Endothelial cell of umbilical vein (primary cell): ENCODE measurements at regions not wholly inside any gene's neighbourhood (a gene's known extent, or its start where the extent isn't known, plus 50 kb on each side); places are given as distances from the start of the nearest gene placed in this dataset.

Experiments
- BruUV-seq: library from RNA; stranded (reverse); fragments of 400-500 nt; replicated peaks from 2 replicates; lab custom pipeline; 2021; lab: Mats Ljungman, UMichigan
- CTCF ChIA-PET: fragments of 300-600, 350-600 bp; sonication (Branson Sonifier 250); formaldehyde crosslinking; loops from one replicate; lab custom pipeline; 2021; ENCODE audit warnings: antibody characterized with exemption, inconsistent platforms; lab: Charles Lee
- POLR2A ChIA-PET: fragments of 300-600, 350-600 bp; sonication (Branson Sonifier 250); formaldehyde crosslinking; loops from one replicate; lab custom pipeline; 2021; ENCODE audit warnings: antibody characterized with exemption, inconsistent platforms; lab: Charles Lee
- DNase-seq: peaks from one replicate; pipeline ENCODE4 v3.0.0-alpha.2; 2011; ENCODE audit warnings: low read depth, low spot score
- FAIRE-seq: peaks from 2 replicates; lab custom pipeline; 2011; peaks lifted over from hg19 to GRCh38; lab: Jason Lieb, UNC
- H2AFZ ChIP-seq: 2 replicates; pipeline ENCODE4 v1.6.0; 2012; ENCODE audit warnings: low read depth, low read length, control low read depth, inconsistent platforms
- H3K27ac ChIP-seq: 2 replicates; pipeline ENCODE4 v1.5.1; 2011; ENCODE audit warnings: low read depth, mild to moderate bottlenecking, control low read depth, low read length, moderate library complexity; ENCODE audit not compliant: insufficient read depth
- H3K27me3 ChIP-seq, 2 experiments: 2 replicates each; pipeline versions ENCODE4 v1.6.0 to v1.6.1; 2011; ENCODE audit warnings: low read length in 2 of 2, mixed read lengths in 1 of 2; ENCODE audit not compliant: control insufficient read depth in 2 of 2, insufficient read depth in 2 of 2
- H3K36me3 ChIP-seq, 2 experiments: 2 replicates in 1 of 2; 3 replicates in 1 of 2; pipeline ENCODE4 v1.5.1; 2011; ENCODE audit warnings: low read length in 2 of 2, mild to moderate bottlenecking in 1 of 2, moderate library complexity in 1 of 2; ENCODE audit not compliant: control insufficient read depth in 2 of 2, insufficient read depth in 2 of 2; ENCODE audit errors: extremely low read depth in 1 of 2
- H3K4me1 ChIP-seq: 3 replicates; pipeline ENCODE4 v1.5.1; 2011; ENCODE audit warnings: mild to moderate bottlenecking, low read length; ENCODE audit not compliant: control insufficient read depth, insufficient read depth; ENCODE audit errors: extremely low read depth
- H3K4me2 ChIP-seq: 2 replicates; pipeline ENCODE4 v1.6.1; 2011; ENCODE audit warnings: low read length, control low read depth, mixed read lengths; ENCODE audit not compliant: insufficient read depth
- H3K4me3 ChIP-seq, 3 experiments: fragments of 200-600 bp in 1 of 3; sonication (generic), shearing (Covaris generic) in 1 of 3; replicated peaks in 1 of 3; 2 replicates each; pipeline ENCODE4 v1.5.1; 2011 to 2016; ENCODE audit warnings: control low read depth in 3 of 3, low read length in 3 of 3, mild to moderate bottlenecking in 2 of 3, inconsistent platforms in 1 of 3, low read depth in 1 of 3, moderate library complexity in 1 of 3; ENCODE audit not compliant: insufficient read depth in 1 of 3
- H3K79me2 ChIP-seq: 2 replicates; pipeline ENCODE4 v1.6.0; 2012; ENCODE audit warnings: low read length, inconsistent platforms; ENCODE audit not compliant: control insufficient read depth, insufficient read depth
- H3K9ac ChIP-seq: replicated peaks from 2 replicates; pipeline ENCODE3; 2011; ENCODE audit warnings: low read length, control low read depth; ENCODE audit not compliant: insufficient read depth; ENCODE audit errors: extremely low read depth
- H3K9me1 ChIP-seq: replicated peaks from 3 replicates; pipeline ENCODE4 v1.6.0; 2011; ENCODE audit warnings: mild to moderate bottlenecking, low read length; ENCODE audit not compliant: control insufficient read depth, insufficient read depth; ENCODE audit errors: extremely low read depth
- H3K9me3 ChIP-seq: replicated peaks from 2 replicates; pipeline ENCODE4 v1.5.1; 2012; ENCODE audit warnings: low read length, inconsistent platforms; ENCODE audit not compliant: control insufficient read depth, insufficient read depth
- H4K20me1 ChIP-seq: replicated peaks from 2 replicates; pipeline ENCODE3; 2011; ENCODE audit warnings: mild to moderate bottlenecking, low read length; ENCODE audit not compliant: control insufficient read depth, insufficient read depth; ENCODE audit errors: extremely low read depth
- EZH2 ChIP-seq: IDR thresholded peaks from 2 replicates; pipeline ENCODE4 v1.6.1; 2012; ENCODE audit warnings: borderline replicate concordance, low read depth, mild to moderate bottlenecking, moderate library complexity, low read length, inconsistent platforms; ENCODE audit not compliant: severe bottlenecking
- FOS ChIP-seq: IDR thresholded peaks from 2 replicates; pipeline ENCODE4 v1.6.1; 2011; ENCODE audit warnings: mild to moderate bottlenecking, low read length, moderate library complexity, borderline replicate concordance; ENCODE audit not compliant: insufficient read depth
- GATA2 ChIP-seq: IDR thresholded peaks from 2 replicates; pipeline ENCODE4 v1.7.0; 2011; ENCODE audit warnings: low read depth, mild to moderate bottlenecking, moderate library complexity, mixed read lengths, low read length; ENCODE audit not compliant: insufficient read length, insufficient read depth
- JUN ChIP-seq: IDR thresholded peaks from 2 replicates; pipeline ENCODE4 v1.6.1; 2011; ENCODE audit warnings: borderline replicate concordance, low read depth; ENCODE audit not compliant: insufficient read length, insufficient read depth
- MYC ChIP-seq: IDR thresholded peaks from one replicate; pipeline ENCODE4 v1.6.1; 2011; ENCODE audit warnings: mild to moderate bottlenecking, low read depth, low read length
- POLR2A ChIP-seq: IDR thresholded peaks from 2 replicates; pipeline ENCODE4 v1.6.1; 2012; ENCODE audit warnings: low read depth, mild to moderate bottlenecking, control low read depth, low read length
- POLR2AphosphoS5 ChIP-seq: IDR thresholded peaks from 2 replicates; pipeline ENCODE4 v1.6.1; 2012; ENCODE audit warnings: low read depth, mild to moderate bottlenecking, control low read depth, low read length, moderate library complexity; ENCODE audit not compliant: insufficient read depth
- dilution Hi-C: fragments of 300-500 bp; cut with MboI; formaldehyde crosslinking; loops from one replicate; pipeline ENCODE4 v1.15.0; 2019; ENCODE audit warnings: low sequenced_read_pairs; ENCODE audit not compliant: extremely low pct_ligation_motif_present
- intact Hi-C: fragments of 100-400 bp; cut with micrococcal nuclease; formaldehyde crosslinking; loops from one replicate; pipeline ENCODE4 v1.10.0; 2022
- TF ChIP-seq, protein P1 (sequence below): IDR thresholded peaks from 2 replicates; pipeline ENCODE4 v1.6.1; 2011; ENCODE audit not compliant: insufficient read depth, insufficient read length
- TF ChIP-seq, protein P2 (sequence below), 2 donors: IDR thresholded peaks; 1 replicate in 1 of 2; 2 replicates in 1 of 2; pipeline ENCODE4 v1.5.1; 2011; ENCODE audit warnings: low read length in 2 of 2, mild to moderate bottlenecking in 2 of 2, moderate library complexity in 2 of 2, control low read depth in 1 of 2, inconsistent platforms in 1 of 2, low read depth in 1 of 2; ENCODE audit not compliant: insufficient read depth in 1 of 2; ENCODE audit errors: extremely low read depth in 1 of 2

DNA sequence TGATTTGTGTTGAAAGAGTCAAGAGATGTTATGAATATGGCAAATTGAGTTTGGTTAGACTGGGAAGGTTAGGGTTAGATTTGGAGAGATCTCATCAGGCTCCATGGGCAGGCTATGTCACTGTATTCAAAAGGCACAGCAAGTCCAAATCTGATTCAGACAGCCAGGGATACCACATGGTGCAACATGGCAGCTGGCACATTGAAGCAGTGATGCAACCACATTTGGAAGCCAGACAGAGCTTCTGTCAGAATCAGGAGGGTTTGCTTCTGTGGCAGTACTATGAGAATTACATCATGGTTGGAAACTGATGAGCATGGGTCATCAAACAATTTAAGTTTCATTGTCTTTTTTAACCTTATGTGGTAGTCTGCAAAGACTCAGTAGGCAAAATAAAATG is 772.2 kb downstream of the SUCLG1 start:
- POLR2A ChIA-PET: no interaction called here

More for the DNA sequence above, 772.2 kb downstream of the SUCLG1 start:
- Histone ChIP-seq H3K4me2 (no peak overlapping the region), H3K9ac (no peak overlapping the region), H3K9me3 (no peaks in the 10 kb centered on the region), H3K4me3 (no peak overlapping the region), H3K36me3 (no peaks in the 10 kb centered on the region), H3K79me2 (no peaks in the 10 kb centered on the region), H3K27ac (no peak overlapping the region), H2AFZ (no peak overlapping the region), H3K4me1 (peaks cover 2% of the 10 kb centered on the region), H3K9me1 (no peaks in the 10 kb centered on the region), H4K20me1 (no peaks in the 10 kb centered on the region), H3K27me3 (no peaks in the 10 kb centered on the region)
- dilution Hi-C loops (no loop called here), intact Hi-C loops (no loop called here)
- TF ChIP-seq, protein P1, sequence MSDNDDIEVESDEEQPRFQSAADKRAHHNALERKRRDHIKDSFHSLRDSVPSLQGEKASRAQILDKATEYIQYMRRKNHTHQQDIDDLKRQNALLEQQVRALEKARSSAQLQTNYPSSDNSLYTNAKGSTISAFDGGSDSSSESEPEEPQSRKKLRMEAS: no peak
- no peak for TF ChIP-seq JUN
- no peak for TF ChIP-seq MYC
- TF ChIP-seq GATA2: no peak
- TF ChIP-seq POLR2A: no peak
- TF ChIP-seq FOS: no peak
- TF ChIP-seq, protein P2, sequence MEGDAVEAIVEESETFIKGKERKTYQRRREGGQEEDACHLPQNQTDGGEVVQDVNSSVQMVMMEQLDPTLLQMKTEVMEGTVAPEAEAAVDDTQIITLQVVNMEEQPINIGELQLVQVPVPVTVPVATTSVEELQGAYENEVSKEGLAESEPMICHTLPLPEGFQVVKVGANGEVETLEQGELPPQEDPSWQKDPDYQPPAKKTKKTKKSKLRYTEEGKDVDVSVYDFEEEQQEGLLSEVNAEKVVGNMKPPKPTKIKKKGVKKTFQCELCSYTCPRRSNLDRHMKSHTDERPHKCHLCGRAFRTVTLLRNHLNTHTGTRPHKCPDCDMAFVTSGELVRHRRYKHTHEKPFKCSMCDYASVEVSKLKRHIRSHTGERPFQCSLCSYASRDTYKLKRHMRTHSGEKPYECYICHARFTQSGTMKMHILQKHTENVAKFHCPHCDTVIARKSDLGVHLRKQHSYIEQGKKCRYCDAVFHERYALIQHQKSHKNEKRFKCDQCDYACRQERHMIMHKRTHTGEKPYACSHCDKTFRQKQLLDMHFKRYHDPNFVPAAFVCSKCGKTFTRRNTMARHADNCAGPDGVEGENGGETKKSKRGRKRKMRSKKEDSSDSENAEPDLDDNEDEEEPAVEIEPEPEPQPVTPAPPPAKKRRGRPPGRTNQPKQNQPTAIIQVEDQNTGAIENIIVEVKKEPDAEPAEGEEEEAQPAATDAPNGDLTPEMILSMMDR (IDR thresholded peaks at IDR 0.05; ENCODE audit: extremely low read depth in 1 of 2, insufficient read depth in 1 of 2, low read depth in 1 of 2, low read length in 2 of 2): no peak
- TF ChIP-seq POLR2AphosphoS5: no peak
- no peak for TF ChIP-seq EZH2
- CTCF ChIA-PET: no interaction called here
- FAIRE-seq: no peak
- BruUV-seq: no TSS peak
- DNase-seq: no peak
